GM12801 (cell line): ENCODE measurements at regions not wholly inside any gene's neighbourhood (a gene's known extent, or its start where the extent isn't known, plus 50 kb on each side); places are given as distances from the start of the nearest gene placed in this dataset.

Experiments
- CTCF ChIP-seq: IDR thresholded peaks from one replicate; pipeline ENCODE4 v1.5.1; 2011; ENCODE audit warnings: control low read depth; ENCODE audit not compliant: insufficient read length; ENCODE audit errors: extremely low read depth

- TF ChIP-seq CTCF: no peak
These were observed 1381.8 kb downstream of the EFNA5 start for GRCh38 chr5:106288979-106289378.

GRCh38 chr5:106277540-106278096, 1393.1 kb downstream of the EFNA5 start:
- no peak for TF ChIP-seq CTCF

DNA sequence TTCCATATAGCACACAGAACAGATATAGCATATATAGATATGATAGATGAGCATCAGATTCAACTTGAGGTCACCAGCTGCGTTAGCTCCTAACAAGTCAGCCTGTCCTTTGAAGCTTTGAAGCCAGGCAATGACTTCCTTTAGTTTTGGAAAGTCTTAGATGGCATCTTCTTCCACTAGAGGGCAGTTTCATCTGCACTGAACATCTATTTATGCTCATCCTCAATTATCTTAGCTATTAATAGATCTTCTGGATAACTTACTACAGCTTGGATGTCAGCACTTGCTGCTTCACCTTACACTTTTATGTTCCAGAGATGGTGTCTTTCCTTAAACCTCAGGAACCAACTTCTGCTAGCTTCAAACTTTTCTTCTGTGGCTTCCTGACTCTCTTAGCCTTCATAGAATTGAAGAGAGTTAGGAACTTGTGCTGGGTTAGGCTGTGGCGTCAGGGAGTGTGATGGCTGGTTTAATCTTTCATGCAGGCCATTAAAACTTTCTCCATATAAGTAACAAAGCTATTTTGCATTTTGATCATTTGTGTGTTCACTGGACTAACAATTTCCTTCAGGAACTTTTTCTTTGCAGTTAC, 1401.4 kb downstream of the EFNA5 start:
- no peak for TF ChIP-seq CTCF

DNA sequence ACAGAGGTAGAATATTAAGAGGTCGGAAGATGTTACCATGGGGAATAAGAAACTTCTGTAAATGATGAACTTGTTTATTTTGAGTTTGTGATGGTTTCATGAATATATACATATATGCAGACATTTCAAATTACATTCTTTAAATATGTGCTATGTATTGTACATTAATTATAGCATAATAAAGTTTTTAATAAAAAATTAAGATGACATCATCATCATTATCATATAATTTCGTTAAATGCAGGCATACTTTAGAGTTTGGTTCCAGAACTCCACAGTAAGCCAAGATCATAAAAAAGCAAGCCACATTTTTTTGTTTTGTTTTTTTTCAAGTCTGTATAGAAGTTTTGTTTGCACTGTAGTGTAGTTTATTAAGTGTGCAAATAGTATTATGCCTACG, 1403.5 kb downstream of the EFNA5 start:
- TF ChIP-seq CTCF: no peak

DNA sequence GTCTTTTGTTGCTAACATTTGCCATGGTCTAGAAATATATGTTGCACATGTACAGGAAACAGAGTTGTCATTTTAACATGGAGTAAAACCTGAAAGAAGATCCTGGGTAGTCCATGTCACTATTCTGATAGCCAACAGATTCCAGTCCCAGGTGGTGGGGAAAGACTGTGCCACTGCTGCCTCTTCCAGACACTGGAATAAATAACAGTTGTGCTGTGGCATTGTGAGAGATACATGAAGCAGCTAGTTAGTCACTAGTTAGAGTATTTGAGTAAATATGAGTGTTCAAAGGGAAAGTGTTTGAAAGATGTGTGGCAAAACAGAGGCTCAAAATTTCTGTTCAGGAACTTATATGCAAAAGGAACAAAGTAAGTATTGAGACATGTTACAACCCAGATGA, 1408.3 kb downstream of the EFNA5 start:
- TF ChIP-seq CTCF: no peak

DNA sequence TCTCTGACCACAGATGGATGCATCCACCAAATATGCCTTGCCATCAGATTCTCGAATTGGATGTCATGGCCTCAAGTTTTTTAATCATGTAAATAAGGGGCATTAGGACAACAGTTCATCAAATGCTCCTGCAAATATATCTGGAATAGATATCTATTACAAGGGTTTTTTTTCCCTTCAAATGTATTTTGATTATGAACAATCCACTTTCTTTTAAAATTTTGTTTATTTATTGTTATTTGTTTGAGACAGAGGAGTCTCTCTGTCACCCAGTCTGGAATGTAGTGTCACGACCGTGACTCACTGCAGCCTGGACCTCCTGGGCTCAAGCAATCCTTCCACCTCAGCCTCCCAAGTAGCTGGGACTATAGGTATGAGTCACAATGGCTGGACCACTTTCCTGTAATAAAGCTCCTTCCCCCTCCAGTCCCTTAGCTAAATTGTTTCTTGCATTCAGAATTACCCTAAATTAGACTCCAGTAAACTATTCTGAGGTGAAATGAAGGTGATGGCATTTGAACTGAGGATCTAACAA, 1412.1 kb downstream of the EFNA5 start:
- TF ChIP-seq CTCF: no peak

DNA sequence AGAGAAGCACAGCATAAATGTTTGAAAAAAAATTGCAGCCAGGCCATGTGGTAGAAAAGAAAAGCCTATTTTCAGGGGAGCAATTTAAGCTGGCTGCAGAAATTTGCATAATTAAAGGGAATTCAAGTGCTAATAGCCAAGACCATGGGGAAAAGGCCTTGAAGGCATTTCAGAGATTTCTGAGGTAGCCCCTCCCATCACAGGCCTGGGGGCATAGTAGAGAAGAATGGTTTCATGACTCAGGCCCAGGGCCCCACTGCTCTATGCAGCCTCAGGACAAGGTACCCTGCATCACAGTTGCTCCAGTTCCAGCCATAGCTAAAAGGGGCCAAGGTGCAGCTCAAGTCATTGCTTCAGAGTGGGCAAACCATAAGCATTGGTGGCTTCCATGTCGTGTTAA, 1416.0 kb downstream of the EFNA5 start:
- no peak for TF ChIP-seq CTCF

DNA sequence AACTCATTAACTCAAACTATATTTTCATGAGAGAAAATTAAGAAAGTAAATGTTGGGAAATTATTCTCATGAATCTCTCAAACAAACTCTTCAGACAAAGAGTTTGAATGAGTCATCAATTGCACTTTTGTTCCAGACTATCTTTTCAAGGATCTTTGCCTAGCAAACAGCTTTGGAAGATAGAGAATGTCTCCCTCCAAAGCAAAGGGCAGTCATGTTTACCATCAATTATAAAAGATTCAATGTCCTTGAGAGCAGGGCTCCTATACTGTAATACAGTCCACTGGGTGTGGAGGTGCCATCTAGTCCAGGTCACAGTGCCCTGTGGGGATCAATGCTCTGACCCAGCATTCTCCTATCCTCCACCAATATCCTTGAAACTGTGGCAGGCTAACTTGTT, 1429.3 kb downstream of the EFNA5 start:
- no peak for TF ChIP-seq CTCF
